ENCODE measurements at regions not wholly inside any gene's neighbourhood (a gene's known extent, or its start where the extent isn't known, plus 50 kb on each side); places are given as distances from the start of the nearest gene placed in this dataset.

GRCh38 chr2:223522796-223523195, 79.4 kb downstream of the SCG2 start:
- CTCF ChIA-PET (ENCODE audit: low intra/inter-chr PET ratio, low total read pairs), result no interaction called here

More at GRCh38 chr2:223522796-223523195, 79.4 kb downstream of the SCG2 start:
- 4% methylated on average over 2 of the region's 2 CpGs for WGBS (ENCODE audit: low lambda C conversion rate)
- no peaks in the 10 kb centered on the region for H3K79me2 ChIP-seq (ENCODE audit: insufficient read depth, low read length)
- H3K27me3 ChIP-seq (ENCODE audit: control insufficient read depth in 1 of 2, insufficient read depth in 2 of 2, low read length in 2 of 2), result no peaks in the 10 kb centered on the region
- FAIRE-seq (no peak), DNase-seq (ENCODE audit: low spot score) (no peak), ATAC-seq (no peak)
- intact Hi-C loops (cut with micrococcal nuclease; ENCODE audit: unreplicated experiment) (no loop called here), in situ Hi-C loops (cut with HindIII; ENCODE audit: extremely low pct_ligation_motif_present, low pct_unique_long_range_greater_than_20kb) (no loop called here)
- no peaks in the 10 kb centered on the region for H3K9me3 ChIP-seq (ENCODE audit: low read length)
- H2AFZ ChIP-seq (ENCODE audit: low read length), result no peak overlapping the region
- no peak overlapping the region for H3K4me2 ChIP-seq (ENCODE audit: low read depth, low read length)
- H3K9ac ChIP-seq (ENCODE audit: insufficient read depth, low read depth, low read length), result no peak overlapping the region
- no peaks in the 10 kb centered on the region for H3K4me1 ChIP-seq (ENCODE audit: insufficient read depth, low read length)
- H3K36me3 ChIP-seq (replicated peaks in 1 of 2; ENCODE audit: control insufficient read depth in 1 of 2, insufficient read depth in 2 of 2, low read length in 2 of 2), result no peaks in the 10 kb centered on the region
- no peak overlapping the region for H3K4me3 ChIP-seq (replicated peaks in 1 of 3; ENCODE audit: insufficient read depth in 1 of 3, low read depth in 2 of 3, low read length in 3 of 3)
- POLR2A ChIA-PET, result no interaction called here
- TF ChIP-seq ZZZ3 (CRISPR knock-in tag; IDR thresholded peaks at IDR 0.05; ENCODE audit: borderline replicate concordance) (no peak), U2AF2 (IDR thresholded peaks at IDR 0.05; ENCODE audit: low read depth, low read length) (no peak), E2F1 (CRISPR knock-in tag; IDR thresholded peaks at IDR 0.05) (no peak)
- TF ChIP-seq, protein P1, sequence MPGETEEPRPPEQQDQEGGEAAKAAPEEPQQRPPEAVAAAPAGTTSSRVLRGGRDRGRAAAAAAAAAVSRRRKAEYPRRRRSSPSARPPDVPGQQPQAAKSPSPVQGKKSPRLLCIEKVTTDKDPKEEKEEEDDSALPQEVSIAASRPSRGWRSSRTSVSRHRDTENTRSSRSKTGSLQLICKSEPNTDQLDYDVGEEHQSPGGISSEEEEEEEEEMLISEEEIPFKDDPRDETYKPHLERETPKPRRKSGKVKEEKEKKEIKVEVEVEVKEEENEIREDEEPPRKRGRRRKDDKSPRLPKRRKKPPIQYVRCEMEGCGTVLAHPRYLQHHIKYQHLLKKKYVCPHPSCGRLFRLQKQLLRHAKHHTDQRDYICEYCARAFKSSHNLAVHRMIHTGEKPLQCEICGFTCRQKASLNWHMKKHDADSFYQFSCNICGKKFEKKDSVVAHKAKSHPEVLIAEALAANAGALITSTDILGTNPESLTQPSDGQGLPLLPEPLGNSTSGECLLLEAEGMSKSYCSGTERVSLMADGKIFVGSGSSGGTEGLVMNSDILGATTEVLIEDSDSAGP (CRISPR knock-in tag; IDR thresholded peaks at IDR 0.05; ENCODE audit: borderline replicate concordance), result no peak
- TF ChIP-seq, protein P2, sequence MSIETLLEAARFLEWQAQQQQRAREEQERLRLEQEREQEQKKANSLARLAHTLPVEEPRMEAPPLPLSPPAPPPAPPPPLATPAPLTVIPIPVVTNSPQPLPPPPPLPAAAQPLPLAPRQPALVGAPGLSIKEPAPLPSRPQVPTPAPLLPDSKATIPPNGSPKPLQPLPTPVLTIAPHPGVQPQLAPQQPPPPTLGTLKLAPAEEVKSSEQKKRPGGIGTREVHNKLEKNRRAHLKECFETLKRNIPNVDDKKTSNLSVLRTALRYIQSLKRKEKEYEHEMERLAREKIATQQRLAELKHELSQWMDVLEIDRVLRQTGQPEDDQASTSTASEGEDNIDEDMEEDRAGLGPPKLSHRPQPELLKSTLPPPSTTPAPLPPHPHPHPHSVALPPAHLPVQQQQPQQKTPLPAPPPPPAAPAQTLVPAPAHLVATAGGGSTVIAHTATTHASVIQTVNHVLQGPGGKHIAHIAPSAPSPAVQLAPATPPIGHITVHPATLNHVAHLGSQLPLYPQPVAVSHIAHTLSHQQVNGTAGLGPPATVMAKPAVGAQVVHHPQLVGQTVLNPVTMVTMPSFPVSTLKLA (IDR thresholded peaks at IDR 0.05), result no peak
- H3K27ac ChIP-seq (ENCODE audit: extremely low read length, insufficient read depth, low read length), result no peak overlapping the region
- no peaks in the 10 kb centered on the region for H4K20me1 ChIP-seq (ENCODE audit: insufficient read depth, low read length)
- BruUV-seq (replicated peaks), result no TSS peak

Measured in HepG2 (cell line).